IMR-90 (cell line): ENCODE measurements at regions not wholly inside any gene's neighbourhood (a gene's known extent, or its start where the extent isn't known, plus 50 kb on each side); places are given as distances from the start of the nearest gene placed in this dataset.

Experiments
- ATAC-seq: fragments of 200-7000 bp; cut with Tn5 transposase; 2 replicates; pipeline ENCODE4 v1.9.1; 2020; ENCODE audit warnings: low read depth, mild to moderate bottlenecking, moderate library complexity
- BruUV-seq: library from RNA; stranded (reverse); fragments of 400-500 nt; replicated peaks from 2 replicates; lab custom pipeline; 2021; lab: Mats Ljungman, UMichigan
- CTCF ChIA-PET: fragments of 300-600 bp; formaldehyde crosslinking; extraction: SDS; loops from one replicate; lab custom pipeline; 2021; ENCODE audit warnings: antibody characterized with exemption; lab: Yijun Ruan, JAX
- POLR2A ChIA-PET: fragments of 300-600 bp; sonication (Branson Sonifier 250); formaldehyde crosslinking; loops from one replicate; lab custom pipeline; 2022; ENCODE audit warnings: antibody characterized with exemption; ENCODE audit not compliant: unreplicated experiment; lab: Charles Lee
- DNase-seq: peaks from one replicate; pipeline ENCODE4 v3.0.0; 2013
- H2AFZ ChIP-seq: replicated peaks from 2 replicates; pipeline ENCODE3; 2013; ENCODE audit warnings: low read length, mild to moderate bottlenecking; ENCODE audit not compliant: poor library complexity
- H2AK5ac ChIP-seq: 2 replicates; pipeline ENCODE4 v1.6.1; 2013; ENCODE audit warnings: low read depth, low read length, inconsistent platforms
- H2AK9ac ChIP-seq: replicated peaks from 2 replicates; pipeline ENCODE3; 2013; ENCODE audit warnings: mild to moderate bottlenecking, low read depth, low read length, moderate library complexity; ENCODE audit not compliant: poor library complexity
- H2BK120ac ChIP-seq: 2 replicates; pipeline ENCODE4 v1.6.1; 2013; ENCODE audit warnings: low read depth, low read length, inconsistent platforms
- H2BK15ac ChIP-seq: 3 replicates; pipeline ENCODE4 v1.6.1; 2013; ENCODE audit warnings: low read depth, low read length, inconsistent platforms
- H2BK20ac ChIP-seq: 2 replicates; pipeline ENCODE4 v1.6.1; 2013; ENCODE audit warnings: low read depth, mild to moderate bottlenecking, inconsistent platforms, low read length, moderate library complexity
- H2BK5ac ChIP-seq: 2 replicates; pipeline ENCODE4 v1.6.1; 2013; ENCODE audit warnings: mild to moderate bottlenecking, low read depth, low read length, inconsistent platforms; ENCODE audit not compliant: poor library complexity, severe bottlenecking
- H3K14ac ChIP-seq: replicated peaks from 2 replicates; pipeline ENCODE4 v1.6.1; 2013; ENCODE audit warnings: low read depth, low read length, inconsistent platforms
- H3K18ac ChIP-seq: 2 replicates; pipeline ENCODE4 v1.6.1; 2013; ENCODE audit warnings: low read depth, low read length, control low read depth
- H3K23ac ChIP-seq: 2 replicates; pipeline ENCODE4 v1.6.1; 2013; ENCODE audit warnings: low read depth, low read length, inconsistent platforms
- H3K27ac ChIP-seq: 2 replicates; pipeline ENCODE4 v1.5.1; 2013; ENCODE audit warnings: mild to moderate bottlenecking, control low read depth, low read length; ENCODE audit not compliant: insufficient read depth
- H3K27me3 ChIP-seq: 2 replicates; pipeline ENCODE4 v1.6.1; 2013; ENCODE audit warnings: low read length; ENCODE audit not compliant: control insufficient read depth, insufficient read depth
- H3K36me3 ChIP-seq: 2 replicates; pipeline ENCODE4 v1.6.1; 2013; ENCODE audit warnings: low read length, mixed read lengths; ENCODE audit not compliant: control insufficient read depth, insufficient read depth
- H3K4ac ChIP-seq: 2 replicates; pipeline ENCODE4 v1.6.1; 2013; ENCODE audit warnings: low read depth, low read length, inconsistent platforms
- H3K4me1 ChIP-seq: 2 replicates; pipeline ENCODE4 v1.6.1; 2013; ENCODE audit warnings: low read length, mixed read lengths; ENCODE audit not compliant: control insufficient read depth, insufficient read depth
- H3K4me2 ChIP-seq: 2 replicates; pipeline ENCODE4 v1.6.1; 2013; ENCODE audit warnings: low read depth, mild to moderate bottlenecking, control low read depth, low read length, moderate library complexity
- H3K4me3 ChIP-seq: 2 replicates; pipeline ENCODE4 v1.5.1; 2013; ENCODE audit warnings: low read depth, mild to moderate bottlenecking, control low read depth, low read length, moderate library complexity; ENCODE audit not compliant: insufficient read depth
- H3K56ac ChIP-seq: 2 replicates; pipeline ENCODE4 v1.6.1; 2013; ENCODE audit warnings: low read length, inconsistent platforms; ENCODE audit not compliant: insufficient read depth; ENCODE audit errors: extremely low read depth
- H3K79me1 ChIP-seq, 2 experiments: 2 replicates each; pipeline ENCODE4 v1.6.1; 2013; ENCODE audit warnings: low read length in 2 of 2, inconsistent platforms in 1 of 2, low read depth in 1 of 2
- H3K9ac ChIP-seq: 2 replicates; pipeline ENCODE4 v1.6.1; 2013; ENCODE audit warnings: low read depth, low read length, control low read depth
- H3K9me1 ChIP-seq: 2 replicates; pipeline ENCODE4 v1.6.1; 2013; ENCODE audit warnings: low read length, inconsistent platforms; ENCODE audit not compliant: insufficient read depth
- H3K9me3 ChIP-seq: 2 replicates; pipeline ENCODE4 v1.6.1; 2013; ENCODE audit warnings: low read length; ENCODE audit not compliant: control insufficient read depth, insufficient read depth
- H4K20me1 ChIP-seq: 2 replicates; pipeline ENCODE4 v1.6.1; 2013; ENCODE audit warnings: low read length, inconsistent platforms; ENCODE audit not compliant: insufficient read depth
- H4K5ac ChIP-seq: 2 replicates; pipeline ENCODE4 v1.6.1; 2013; ENCODE audit warnings: mild to moderate bottlenecking, low read depth, low read length, control low read depth
- H4K8ac ChIP-seq, 2 experiments: 2 replicates each; pipeline ENCODE4 v1.6.1; 2013; ENCODE audit warnings: low read depth in 2 of 2, low read length in 2 of 2, control low read depth in 1 of 2, inconsistent platforms in 1 of 2
- H4K91ac ChIP-seq: 2 replicates; pipeline ENCODE4 v1.6.1; 2013; ENCODE audit warnings: low read depth, low read length, inconsistent platforms; ENCODE audit not compliant: insufficient read depth
- BHLHE40 ChIP-seq: fragments of 150-350 bp; IDR thresholded peaks from 2 replicates; pipeline ENCODE4 v1.6.1; 2016; ENCODE audit warnings: mild to moderate bottlenecking, low read depth, low read length
- CEBPB ChIP-seq: IDR thresholded peaks from 2 replicates; pipeline ENCODE4 v1.6.1; 2012; ENCODE audit warnings: low read depth, low read length, improper control_type of control experiment
- CHD1 ChIP-seq: IDR thresholded peaks from 2 replicates; pipeline ENCODE4 v1.6.1; 2012; ENCODE audit warnings: low read depth, low read length, improper control_type of control experiment
- FOS ChIP-seq: fragments of 150-350 bp; IDR thresholded peaks from 2 replicates; pipeline ENCODE4 v1.6.1; 2016; ENCODE audit warnings: low read depth, low read length
- MAFK ChIP-seq: IDR thresholded peaks from 2 replicates; pipeline ENCODE4 v1.6.1; 2012; ENCODE audit warnings: low read depth, low read length, improper control_type of control experiment
- MAZ ChIP-seq: IDR thresholded peaks from 2 replicates; pipeline ENCODE4 v1.6.1; 2012; ENCODE audit warnings: low read depth, mild to moderate bottlenecking, low read length, improper control_type of control experiment, moderate library complexity, borderline replicate concordance
- MXI1 ChIP-seq: IDR thresholded peaks from 2 replicates; pipeline ENCODE4 v1.6.1; 2012; ENCODE audit warnings: low read depth, mild to moderate bottlenecking, low read length, moderate library complexity, borderline replicate concordance
- NFE2L2 ChIP-seq: fragments of 150-350 bp; IDR thresholded peaks from 2 replicates; pipeline ENCODE4 v1.6.1; 2016; ENCODE audit warnings: low read depth, mild to moderate bottlenecking, low read length
- POLR2A ChIP-seq: IDR thresholded peaks from 2 replicates; pipeline ENCODE4 v1.6.1; 2012; ENCODE audit warnings: mild to moderate bottlenecking, low read depth, low read length
- RAD21 ChIP-seq: IDR thresholded peaks from 2 replicates; pipeline ENCODE4 v1.6.1; 2012; ENCODE audit warnings: low read length, improper control_type of control experiment
- RCOR1 ChIP-seq: IDR thresholded peaks from 2 replicates; pipeline ENCODE4 v1.6.1; 2012; ENCODE audit warnings: mild to moderate bottlenecking, low read length, improper control_type of control experiment; ENCODE audit not compliant: insufficient replicate concordance
- RFX5 ChIP-seq: IDR thresholded peaks from 2 replicates; pipeline ENCODE4 v1.8.0; 2012; ENCODE audit warnings: low read depth, mild to moderate bottlenecking, low read length, moderate library complexity
- SMC3 ChIP-seq: fragments of 150-350 bp; IDR thresholded peaks from 2 replicates; pipeline ENCODE4 v1.6.1; 2016; ENCODE audit warnings: low read depth, mild to moderate bottlenecking, antibody characterized with exemption, low read length, moderate library complexity
- USF2 ChIP-seq: fragments of 150-350 bp; IDR thresholded peaks from 2 replicates; pipeline ENCODE4 v1.6.1; 2017; ENCODE audit warnings: mild to moderate bottlenecking, antibody characterized with exemption, low read length, low read depth
- WGBS, 2 experiments: methylation state at CpG; one replicate each; pipeline versions ENCODE4 v1.1.5 to v1.1.7; 2013; ENCODE audit warnings: missing lambda C conversion rate in 2 of 2; ENCODE audit not compliant: insufficient read length in 1 of 2; ENCODE audit errors: extremely low coverage in 2 of 2; 5-methylcytosine and 5-hydroxymethylcytosine counted together
- dilution Hi-C: fragments of 300-500 bp; cut with HindIII; formaldehyde crosslinking; loops from one replicate; pipeline ENCODE4 v1.14.3; 2018; ENCODE audit warnings: low sequenced_read_pairs; ENCODE audit not compliant: unreplicated experiment
- in situ Hi-C: fragments of 300-500 bp; cut with MboI; formaldehyde crosslinking; loops from 3 replicates; pipeline ENCODE4 v1.14.3; 2019; ENCODE audit warnings: low sequenced_read_pairs, inconsistent platforms, mixed read lengths
- intact Hi-C: fragments of 100-400 bp; cut with micrococcal nuclease; formaldehyde crosslinking; loops from 2 replicates; pipeline ENCODE4 v1.10.0; 2022
- TF ChIP-seq, protein P1 (sequence below): conservative IDR thresholded peaks from 2 replicates; pipeline ENCODE4 v1.5.1; 2012; ENCODE audit warnings: mild to moderate bottlenecking, low read depth, low read length, improper control_type of control experiment
- TF ChIP-seq, protein P2 (sequence below): fragments of 150-350 bp; IDR thresholded peaks from 2 replicates; pipeline ENCODE4 v1.6.1; 2016; ENCODE audit warnings: low read depth, mild to moderate bottlenecking, low read length, moderate library complexity, borderline replicate concordance

DNA sequence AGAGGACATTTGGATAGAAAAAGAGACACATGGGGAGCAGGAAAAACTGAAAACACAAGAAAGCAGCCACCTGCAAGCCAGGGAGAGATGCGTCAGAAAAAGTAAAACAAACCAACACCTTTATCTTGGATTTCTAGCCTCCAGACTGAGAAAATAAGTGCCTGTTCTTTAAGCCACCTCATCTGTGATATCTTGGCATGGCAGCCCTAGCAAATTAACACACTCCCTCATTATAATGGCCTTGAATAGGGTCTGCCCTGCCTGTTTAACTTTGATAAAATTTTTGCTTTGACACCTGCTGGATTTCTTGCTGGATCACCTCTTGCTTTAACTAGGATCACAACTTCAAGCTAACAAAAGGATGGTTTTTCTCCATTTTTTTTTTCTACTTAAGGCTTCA is 1892.0 kb upstream of the IGFBP7 start:
- H3K23ac ChIP-seq, result no peak overlapping the region
- no TSS peak for BruUV-seq
- no peaks in the 10 kb centered on the region for H3K27me3 ChIP-seq
- no peak overlapping the region for H4K5ac ChIP-seq
- H4K91ac ChIP-seq, result no peak overlapping the region
- H2BK20ac ChIP-seq, result no peak overlapping the region
- no peaks in the 10 kb centered on the region for H3K79me1 ChIP-seq
- dilution Hi-C loops (no loop called here), intact Hi-C loops (no loop called here), in situ Hi-C loops (no loop called here)
- no peak overlapping the region for H3K4me3 ChIP-seq
- no peak overlapping the region for H3K27ac ChIP-seq
- no peak overlapping the region for H2BK120ac ChIP-seq
- ChIA-PET CTCF (no interaction called here), POLR2A (no interaction called here)
- no peaks in the 10 kb centered on the region for H3K9me1 ChIP-seq
- H2BK15ac ChIP-seq, result no peak overlapping the region
- no peak overlapping the region for H3K56ac ChIP-seq
- WGBS, 2 experiments, result no CpG with 5 or more reads among the region's 1 CpG
- H3K4me1 ChIP-seq, result no peaks in the 10 kb centered on the region
- no peak overlapping the region for H3K14ac ChIP-seq
- no peak for TF ChIP-seq POLR2A
- TF ChIP-seq, protein P1, sequence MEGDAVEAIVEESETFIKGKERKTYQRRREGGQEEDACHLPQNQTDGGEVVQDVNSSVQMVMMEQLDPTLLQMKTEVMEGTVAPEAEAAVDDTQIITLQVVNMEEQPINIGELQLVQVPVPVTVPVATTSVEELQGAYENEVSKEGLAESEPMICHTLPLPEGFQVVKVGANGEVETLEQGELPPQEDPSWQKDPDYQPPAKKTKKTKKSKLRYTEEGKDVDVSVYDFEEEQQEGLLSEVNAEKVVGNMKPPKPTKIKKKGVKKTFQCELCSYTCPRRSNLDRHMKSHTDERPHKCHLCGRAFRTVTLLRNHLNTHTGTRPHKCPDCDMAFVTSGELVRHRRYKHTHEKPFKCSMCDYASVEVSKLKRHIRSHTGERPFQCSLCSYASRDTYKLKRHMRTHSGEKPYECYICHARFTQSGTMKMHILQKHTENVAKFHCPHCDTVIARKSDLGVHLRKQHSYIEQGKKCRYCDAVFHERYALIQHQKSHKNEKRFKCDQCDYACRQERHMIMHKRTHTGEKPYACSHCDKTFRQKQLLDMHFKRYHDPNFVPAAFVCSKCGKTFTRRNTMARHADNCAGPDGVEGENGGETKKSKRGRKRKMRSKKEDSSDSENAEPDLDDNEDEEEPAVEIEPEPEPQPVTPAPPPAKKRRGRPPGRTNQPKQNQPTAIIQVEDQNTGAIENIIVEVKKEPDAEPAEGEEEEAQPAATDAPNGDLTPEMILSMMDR, result no peak
- TF ChIP-seq CHD1, result no peak
- no peak for TF ChIP-seq FOS
- TF ChIP-seq BHLHE40, result no peak
- no peak for TF ChIP-seq RCOR1
- TF ChIP-seq RFX5, result no peak
- TF ChIP-seq MAZ, result no peak
- no peak for TF ChIP-seq RAD21
- no peak for TF ChIP-seq USF2
- TF ChIP-seq, protein P2, sequence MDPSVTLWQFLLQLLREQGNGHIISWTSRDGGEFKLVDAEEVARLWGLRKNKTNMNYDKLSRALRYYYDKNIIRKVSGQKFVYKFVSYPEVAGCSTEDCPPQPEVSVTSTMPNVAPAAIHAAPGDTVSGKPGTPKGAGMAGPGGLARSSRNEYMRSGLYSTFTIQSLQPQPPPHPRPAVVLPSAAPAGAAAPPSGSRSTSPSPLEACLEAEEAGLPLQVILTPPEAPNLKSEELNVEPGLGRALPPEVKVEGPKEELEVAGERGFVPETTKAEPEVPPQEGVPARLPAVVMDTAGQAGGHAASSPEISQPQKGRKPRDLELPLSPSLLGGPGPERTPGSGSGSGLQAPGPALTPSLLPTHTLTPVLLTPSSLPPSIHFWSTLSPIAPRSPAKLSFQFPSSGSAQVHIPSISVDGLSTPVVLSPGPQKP, result no peak
- TF ChIP-seq MAFK, result no peak
- no peak for TF ChIP-seq CEBPB
- no peak for TF ChIP-seq SMC3
- TF ChIP-seq MXI1, result no peak
- TF ChIP-seq NFE2L2, result no peak
- H3K4ac ChIP-seq, result no peak overlapping the region
- no peaks in the 10 kb centered on the region for H4K20me1 ChIP-seq
- no peak overlapping the region for H2AFZ ChIP-seq
- H3K18ac ChIP-seq, result no peak overlapping the region
- no peak overlapping the region for H3K4me2 ChIP-seq
- no peak for ATAC-seq
- no peak overlapping the region for H3K9ac ChIP-seq
- no peak for DNase-seq
- H3K36me3 ChIP-seq, result no peaks in the 10 kb centered on the region
- H4K8ac ChIP-seq, result no peak overlapping the region
- no peak overlapping the region for H2AK9ac ChIP-seq
- 0 out of 2 replicates have a peak, but pooled peaks cover 3% of the 10 kb centered on the region for H3K9me3 ChIP-seq
- H2AK5ac ChIP-seq, result no peak overlapping the region
- no peak overlapping the region for H2BK5ac ChIP-seq
